ENCODE measurements at regions not wholly inside any gene's neighbourhood (a gene's known extent, or its start where the extent isn't known, plus 50 kb on each side); places are given as distances from the start of the nearest gene placed in this dataset.

DNA sequence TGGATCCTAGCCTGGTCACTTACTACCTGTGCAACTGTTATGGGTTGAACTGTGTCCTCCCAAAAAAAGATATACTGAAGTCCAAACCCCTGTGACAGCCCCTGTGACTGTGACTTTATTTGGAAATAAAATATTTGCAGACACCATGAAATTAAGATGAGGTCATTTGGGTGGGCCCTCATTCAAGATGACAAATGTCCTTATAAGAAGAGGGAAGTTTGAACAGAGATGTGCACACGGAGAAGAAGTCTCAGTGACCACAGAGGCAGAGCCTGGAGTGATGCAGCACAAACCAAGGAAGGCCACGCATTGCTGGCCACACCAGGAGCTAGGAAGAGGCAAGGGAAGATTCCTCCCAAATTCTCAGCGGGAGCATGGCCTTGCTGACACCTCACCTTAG lies 249.7 kb upstream of the RUNX1 start:
- no peak for DNase-seq (ENCODE audit: low spot score)
- TF ChIP-seq, protein P1, sequence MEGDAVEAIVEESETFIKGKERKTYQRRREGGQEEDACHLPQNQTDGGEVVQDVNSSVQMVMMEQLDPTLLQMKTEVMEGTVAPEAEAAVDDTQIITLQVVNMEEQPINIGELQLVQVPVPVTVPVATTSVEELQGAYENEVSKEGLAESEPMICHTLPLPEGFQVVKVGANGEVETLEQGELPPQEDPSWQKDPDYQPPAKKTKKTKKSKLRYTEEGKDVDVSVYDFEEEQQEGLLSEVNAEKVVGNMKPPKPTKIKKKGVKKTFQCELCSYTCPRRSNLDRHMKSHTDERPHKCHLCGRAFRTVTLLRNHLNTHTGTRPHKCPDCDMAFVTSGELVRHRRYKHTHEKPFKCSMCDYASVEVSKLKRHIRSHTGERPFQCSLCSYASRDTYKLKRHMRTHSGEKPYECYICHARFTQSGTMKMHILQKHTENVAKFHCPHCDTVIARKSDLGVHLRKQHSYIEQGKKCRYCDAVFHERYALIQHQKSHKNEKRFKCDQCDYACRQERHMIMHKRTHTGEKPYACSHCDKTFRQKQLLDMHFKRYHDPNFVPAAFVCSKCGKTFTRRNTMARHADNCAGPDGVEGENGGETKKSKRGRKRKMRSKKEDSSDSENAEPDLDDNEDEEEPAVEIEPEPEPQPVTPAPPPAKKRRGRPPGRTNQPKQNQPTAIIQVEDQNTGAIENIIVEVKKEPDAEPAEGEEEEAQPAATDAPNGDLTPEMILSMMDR (IDR thresholded peaks at IDR 0.05; ENCODE audit: extremely low read depth, missing control alignments) = no peak

- TF ChIP-seq, protein P1 (IDR thresholded peaks at IDR 0.05; ENCODE audit: extremely low read depth, missing control alignments) = no peak
These were observed 248.6 kb upstream of the RUNX1 start for GRCh38 chr21:35297665-35298064.

DNA sequence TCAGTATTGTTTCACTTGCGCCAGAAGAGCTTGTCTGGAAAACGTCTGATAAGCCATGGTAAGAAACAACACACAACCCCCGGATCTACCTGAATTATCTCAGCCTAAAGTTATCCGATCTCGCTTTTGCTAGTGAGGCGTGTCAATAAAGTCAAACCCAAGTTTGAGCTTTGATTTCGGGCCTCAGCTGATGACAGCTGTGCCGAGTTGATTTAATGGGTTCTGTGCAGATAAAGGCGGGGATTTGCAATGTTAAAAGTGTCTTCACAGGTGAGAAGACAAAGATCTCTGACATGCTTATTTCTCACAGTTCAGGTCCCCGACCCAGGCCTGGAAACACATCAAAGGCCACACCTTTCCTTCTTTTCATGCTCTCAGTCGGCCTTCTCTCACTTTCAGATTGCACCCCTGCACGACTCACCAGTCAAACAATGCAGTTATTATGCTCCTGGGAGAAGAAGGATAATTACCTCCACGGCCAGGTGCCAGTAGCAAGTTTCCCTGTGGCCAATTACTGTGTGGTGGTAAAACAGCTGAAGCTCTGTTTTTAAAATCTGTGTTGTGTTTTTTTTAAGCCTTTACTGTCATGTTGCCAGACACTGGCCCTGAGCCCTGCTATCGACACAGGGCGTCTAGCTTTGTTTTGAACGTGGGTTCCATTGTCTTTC lies 245.3 kb upstream of the RUNX1 start:
- DNase-seq (ENCODE audit: low spot score) = no peak
- TF ChIP-seq, protein P1 (IDR thresholded peaks at IDR 0.05; ENCODE audit: extremely low read depth, missing control alignments) = no peak

More at GRCh38 chr21:35297665-35298064, 248.6 kb upstream of the RUNX1 start:
- no peak for DNase-seq (ENCODE audit: low spot score)

- DNase-seq (ENCODE audit: low spot score) = no peak
- TF ChIP-seq, protein P1 (IDR thresholded peaks at IDR 0.05; ENCODE audit: extremely low read depth, missing control alignments) = no peak
These were observed 243.0 kb upstream of the RUNX1 start for GRCh38 chr21:35291973-35292627.

- TF ChIP-seq, protein P1 (IDR thresholded peaks at IDR 0.05; ENCODE audit: extremely low read depth, missing control alignments) = no peak
- no peak for DNase-seq (ENCODE audit: low spot score)
These were observed 241.9 kb upstream of the RUNX1 start for GRCh38 chr21:35291034-35291433.

DNA sequence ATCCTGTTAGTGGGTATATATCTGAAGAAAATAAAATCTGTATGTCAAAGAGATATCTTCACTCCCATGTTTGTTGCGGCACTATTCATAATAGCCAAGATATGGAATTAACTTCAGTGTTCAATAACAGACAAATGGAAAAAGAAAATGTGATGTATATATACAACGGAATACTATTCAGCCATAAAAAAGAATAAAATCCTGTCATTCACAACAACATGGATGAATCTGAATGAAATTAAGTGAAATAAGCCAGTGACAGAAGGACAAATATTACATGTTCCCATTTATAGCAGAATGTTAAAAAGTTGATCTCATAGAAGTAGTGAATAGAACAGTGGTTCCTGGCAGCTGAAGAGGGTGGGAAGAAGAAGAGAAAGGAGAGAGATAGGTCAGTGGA lies 239.1 kb upstream of the RUNX1 start:
- DNase-seq (ENCODE audit: low spot score) = no peak
- TF ChIP-seq, protein P1 (IDR thresholded peaks at IDR 0.05; ENCODE audit: extremely low read depth, missing control alignments) = no peak

GRCh38 chr21:35284199-35284598 lies 235.1 kb upstream of the RUNX1 start:
- no peak for DNase-seq (ENCODE audit: low spot score)
- TF ChIP-seq, protein P1 (IDR thresholded peaks at IDR 0.05; ENCODE audit: extremely low read depth, missing control alignments) = no peak
